ENCODE measurements at regions not wholly inside any gene's neighbourhood (a gene's known extent, or its start where the extent isn't known, plus 50 kb on each side); places are given as distances from the start of the nearest gene placed in this dataset.

DNA sequence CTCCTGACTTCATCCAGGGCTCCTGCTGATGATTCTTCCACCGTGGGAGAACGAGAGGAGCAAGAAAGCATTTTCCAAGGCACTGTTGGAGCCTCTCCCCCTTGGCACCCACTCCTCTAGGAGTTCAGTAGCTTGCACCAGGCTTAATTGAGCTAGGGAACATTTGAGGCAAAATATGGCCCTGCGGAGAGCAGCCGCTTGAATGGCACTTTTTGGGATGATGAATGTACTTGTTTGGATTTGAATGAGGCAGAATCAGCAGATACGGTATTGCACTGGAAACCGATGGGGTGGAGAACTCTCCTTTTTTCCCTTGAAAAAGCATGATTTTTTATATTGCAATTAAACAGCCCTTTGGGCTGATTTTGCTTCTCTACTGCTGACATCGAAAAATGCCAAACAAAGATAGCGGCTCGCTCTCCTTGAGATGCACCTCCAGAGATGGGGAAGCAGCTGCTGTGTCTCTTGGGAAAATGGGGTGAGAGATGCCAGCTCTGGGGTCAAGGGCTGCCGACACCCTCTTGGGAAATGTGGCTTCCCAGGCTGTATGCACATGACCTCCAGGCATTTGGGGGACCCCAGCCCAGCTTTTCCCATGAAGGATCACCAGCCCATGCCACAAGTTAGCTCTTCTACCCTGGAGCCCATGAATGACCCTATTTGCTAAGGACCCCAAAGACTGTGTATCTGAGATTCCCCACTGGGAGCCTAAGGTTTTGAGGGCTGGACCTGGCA, 55.4 kb upstream of the LRP8 start:
- no peak for DNase-seq (ENCODE audit: extremely low read depth, insufficient read length)
- Histone ChIP-seq H3K27me3 (replicated peaks; ENCODE audit: control insufficient read depth, insufficient read depth, low read length) (no peaks in the 10 kb centered on the region), H3K36me3 (ENCODE audit: control insufficient read depth, insufficient read depth, low read length) (no peaks in the 10 kb centered on the region), H3K4me3 (replicated peaks; ENCODE audit: low read depth, low read length) (no peak overlapping the region)
- TF ChIP-seq, protein P1, sequence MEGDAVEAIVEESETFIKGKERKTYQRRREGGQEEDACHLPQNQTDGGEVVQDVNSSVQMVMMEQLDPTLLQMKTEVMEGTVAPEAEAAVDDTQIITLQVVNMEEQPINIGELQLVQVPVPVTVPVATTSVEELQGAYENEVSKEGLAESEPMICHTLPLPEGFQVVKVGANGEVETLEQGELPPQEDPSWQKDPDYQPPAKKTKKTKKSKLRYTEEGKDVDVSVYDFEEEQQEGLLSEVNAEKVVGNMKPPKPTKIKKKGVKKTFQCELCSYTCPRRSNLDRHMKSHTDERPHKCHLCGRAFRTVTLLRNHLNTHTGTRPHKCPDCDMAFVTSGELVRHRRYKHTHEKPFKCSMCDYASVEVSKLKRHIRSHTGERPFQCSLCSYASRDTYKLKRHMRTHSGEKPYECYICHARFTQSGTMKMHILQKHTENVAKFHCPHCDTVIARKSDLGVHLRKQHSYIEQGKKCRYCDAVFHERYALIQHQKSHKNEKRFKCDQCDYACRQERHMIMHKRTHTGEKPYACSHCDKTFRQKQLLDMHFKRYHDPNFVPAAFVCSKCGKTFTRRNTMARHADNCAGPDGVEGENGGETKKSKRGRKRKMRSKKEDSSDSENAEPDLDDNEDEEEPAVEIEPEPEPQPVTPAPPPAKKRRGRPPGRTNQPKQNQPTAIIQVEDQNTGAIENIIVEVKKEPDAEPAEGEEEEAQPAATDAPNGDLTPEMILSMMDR (IDR thresholded peaks at IDR 0.05; ENCODE audit: insufficient read depth, low read length, poor library complexity, severe bottlenecking) = no peak

DNA sequence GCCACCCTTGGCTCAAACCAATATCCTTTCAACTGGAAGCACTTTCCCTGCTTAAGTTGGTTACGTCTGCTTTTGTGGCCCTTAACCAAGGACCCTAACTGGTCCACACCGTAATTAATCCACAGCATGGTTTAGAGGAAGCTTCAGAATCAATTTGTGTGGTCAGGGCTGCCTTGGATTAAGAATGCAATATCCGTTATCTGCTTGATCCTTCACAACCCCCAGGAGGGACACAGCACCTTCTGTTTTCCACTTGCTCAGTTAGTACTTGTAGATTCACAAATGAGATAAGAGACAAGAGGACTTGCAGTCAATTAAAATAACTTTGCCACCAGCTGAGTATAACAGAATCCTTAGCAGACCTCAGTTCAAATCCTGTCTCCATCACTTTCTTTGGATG, 56.9 kb upstream of the LRP8 start:
- no peaks in the 10 kb centered on the region for H3K27me3 ChIP-seq (replicated peaks; ENCODE audit: control insufficient read depth, insufficient read depth, low read length)
- TF ChIP-seq, protein P1 (IDR thresholded peaks at IDR 0.05; ENCODE audit: insufficient read depth, low read length, poor library complexity, severe bottlenecking) = no peak
- no peak for DNase-seq (ENCODE audit: extremely low read depth, insufficient read length)
- H3K4me3 ChIP-seq (replicated peaks; ENCODE audit: low read depth, low read length) = no peak overlapping the region
- H3K36me3 ChIP-seq (ENCODE audit: control insufficient read depth, insufficient read depth, low read length) = no peaks in the 10 kb centered on the region

DNA sequence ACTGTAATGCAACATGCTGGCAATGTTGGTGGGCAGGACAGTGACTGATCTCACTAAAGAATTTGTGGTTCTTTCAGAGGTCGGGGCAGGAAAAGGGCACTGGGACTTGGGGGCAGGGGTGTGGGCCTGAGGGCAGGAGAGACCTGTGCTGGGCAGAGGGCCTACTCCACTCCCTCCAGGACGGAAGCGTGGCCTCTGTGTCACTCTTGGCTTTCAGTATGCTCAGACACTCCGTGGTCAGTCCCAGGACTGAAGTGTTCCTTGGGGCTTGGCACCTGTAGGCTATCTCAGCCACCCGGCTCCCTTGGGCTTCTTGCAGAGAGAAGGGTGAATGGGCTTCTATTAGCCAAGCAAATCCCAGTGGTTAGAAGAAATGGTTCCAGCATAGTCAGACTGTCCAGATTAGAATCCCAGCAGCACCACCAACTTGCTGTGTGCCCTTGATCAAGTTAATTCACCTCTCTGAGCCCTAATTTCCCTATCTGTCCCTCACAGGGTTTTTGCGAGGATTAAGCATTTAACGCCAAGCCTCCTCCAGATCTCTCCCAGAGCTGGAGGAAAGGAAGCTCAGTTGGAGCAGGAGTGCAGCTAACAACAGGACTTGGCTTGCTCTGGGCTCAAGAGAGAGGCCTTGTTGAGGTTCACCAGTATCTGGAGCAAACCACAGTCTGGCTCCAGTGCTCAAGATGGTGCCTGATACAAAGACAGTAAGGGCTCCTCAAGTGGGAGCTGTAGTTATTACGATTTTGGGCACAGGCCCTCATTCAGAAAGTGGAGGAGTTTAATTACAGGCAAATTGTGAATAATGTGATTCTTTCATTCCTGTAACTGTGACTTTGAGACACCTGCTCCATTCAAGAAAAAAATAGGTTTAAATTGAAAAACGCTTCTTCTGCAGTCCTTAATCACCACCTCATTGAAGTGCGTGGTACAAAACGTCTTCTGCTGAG, 57.7 kb upstream of the LRP8 start:
- Histone ChIP-seq H3K4me3 (replicated peaks; ENCODE audit: low read depth, low read length) (no peak overlapping the region), H3K27me3 (replicated peaks; ENCODE audit: control insufficient read depth, insufficient read depth, low read length) (no peaks in the 10 kb centered on the region), H3K36me3 (ENCODE audit: control insufficient read depth, insufficient read depth, low read length) (no peaks in the 10 kb centered on the region; the same call in 1 of the 2 replicates)
- TF ChIP-seq, protein P1 (IDR thresholded peaks at IDR 0.05; ENCODE audit: insufficient read depth, low read length, poor library complexity, severe bottlenecking) = no peak
- DNase-seq (ENCODE audit: extremely low read depth, insufficient read length) = no peak

DNA sequence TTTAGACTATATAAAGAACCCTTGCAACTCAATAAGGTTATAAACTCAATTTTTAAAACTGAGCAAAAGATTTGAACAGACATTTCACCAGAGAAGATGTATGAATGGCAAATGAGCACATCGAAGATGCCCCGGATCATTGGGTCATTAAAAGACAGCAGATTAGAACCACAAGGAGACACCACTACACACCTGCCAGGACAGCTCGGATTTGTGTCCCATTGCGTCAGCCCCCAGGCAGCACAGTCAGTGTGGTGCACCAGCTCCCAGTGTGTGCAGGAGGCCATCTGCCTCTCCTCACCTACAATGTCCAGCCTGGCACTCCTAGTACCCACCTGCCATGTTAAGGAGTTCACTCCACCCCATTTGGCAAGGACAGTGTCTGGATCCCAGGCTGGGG, 61.1 kb upstream of the LRP8 start:
- Histone ChIP-seq H3K36me3 (ENCODE audit: control insufficient read depth, insufficient read depth, low read length) (no peaks in the 10 kb centered on the region; the same call in 1 of the 2 replicates), H3K27me3 (replicated peaks; ENCODE audit: control insufficient read depth, insufficient read depth, low read length) (no peaks in the 10 kb centered on the region), H3K4me3 (replicated peaks; ENCODE audit: low read depth, low read length) (no peak overlapping the region)
- no peak for DNase-seq (ENCODE audit: extremely low read depth, insufficient read length)
- TF ChIP-seq, protein P1 (IDR thresholded peaks at IDR 0.05; ENCODE audit: insufficient read depth, low read length, poor library complexity, severe bottlenecking) = no peak

DNA sequence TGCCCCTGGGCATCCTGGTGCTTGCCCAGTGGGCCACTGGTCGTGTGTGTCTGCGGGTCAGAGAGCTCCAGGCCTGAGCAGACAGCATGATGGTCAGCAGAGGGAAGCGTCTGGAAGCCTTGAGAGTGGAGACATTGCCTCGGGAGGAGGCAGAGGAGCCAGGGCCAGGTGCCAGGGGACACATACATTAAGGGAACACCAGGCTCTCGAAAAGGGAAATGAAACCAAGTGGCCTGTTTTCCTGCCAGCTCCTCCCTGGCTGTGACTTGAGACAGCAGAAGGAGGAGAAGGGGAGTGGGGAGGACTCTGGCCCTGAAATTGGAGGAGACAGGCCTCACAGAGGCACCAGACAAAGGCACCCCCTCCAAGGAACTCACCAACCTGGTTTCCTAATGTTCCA, 62.4 kb upstream of the LRP8 start:
- no peak for DNase-seq (ENCODE audit: extremely low read depth, insufficient read length)

More for the DNA sequence above, 62.4 kb upstream of the LRP8 start:
- TF ChIP-seq, protein P1 (IDR thresholded peaks at IDR 0.05; ENCODE audit: insufficient read depth, low read length, poor library complexity, severe bottlenecking) = no peak
- no peaks in the 10 kb centered on the region; the same call in 1 of the 2 replicates for H3K36me3 ChIP-seq (ENCODE audit: control insufficient read depth, insufficient read depth, low read length)
- no peaks in the 10 kb centered on the region for H3K27me3 ChIP-seq (replicated peaks; ENCODE audit: control insufficient read depth, insufficient read depth, low read length)
- no peak overlapping the region for H3K4me3 ChIP-seq (replicated peaks; ENCODE audit: low read depth, low read length)

All from GM06990 (cell line).